Fibroblast of upper back skin (primary cell): ENCODE measurements at regions not wholly inside any gene's neighbourhood (a gene's known extent, or its start where the extent isn't known, plus 50 kb on each side); places are given as distances from the start of the nearest gene placed in this dataset.

Source experiments
- DNase-seq: peaks from one replicate; pipeline ENCODE4 v3.0.0-alpha.2; 2013

DNA sequence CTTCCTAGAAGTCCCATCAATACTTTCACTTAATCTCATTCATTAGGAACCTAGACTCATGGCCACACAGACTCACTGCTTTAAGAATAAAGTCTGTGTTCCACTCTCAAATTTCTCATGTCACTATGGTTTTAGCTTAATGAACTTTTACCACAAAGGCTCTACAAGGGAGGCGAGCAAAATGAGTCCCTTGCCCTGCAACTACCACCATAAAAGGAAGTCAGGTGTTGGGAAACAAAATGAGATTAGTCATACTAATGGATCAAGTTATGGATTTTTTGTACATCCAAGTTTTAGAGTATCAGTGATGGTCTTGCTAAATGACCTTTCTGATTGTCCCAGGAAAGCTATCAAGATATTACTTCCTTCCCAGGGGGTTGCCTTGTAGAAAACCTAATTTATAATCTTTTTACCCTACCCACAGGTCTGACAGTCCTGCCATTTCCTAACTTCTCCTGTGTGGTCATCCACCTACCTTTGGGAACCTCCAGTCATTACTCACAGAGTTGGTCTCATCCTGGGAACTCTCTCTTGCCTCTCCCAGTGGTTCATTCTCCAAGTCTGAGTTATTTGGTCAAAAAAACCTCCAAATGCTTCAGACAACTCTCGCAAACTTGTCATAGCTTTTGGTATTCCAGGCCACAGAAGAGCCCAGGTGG lies 51.8 kb upstream of the SLC16A1 start:
- DNase-seq, result no peak

DNA sequence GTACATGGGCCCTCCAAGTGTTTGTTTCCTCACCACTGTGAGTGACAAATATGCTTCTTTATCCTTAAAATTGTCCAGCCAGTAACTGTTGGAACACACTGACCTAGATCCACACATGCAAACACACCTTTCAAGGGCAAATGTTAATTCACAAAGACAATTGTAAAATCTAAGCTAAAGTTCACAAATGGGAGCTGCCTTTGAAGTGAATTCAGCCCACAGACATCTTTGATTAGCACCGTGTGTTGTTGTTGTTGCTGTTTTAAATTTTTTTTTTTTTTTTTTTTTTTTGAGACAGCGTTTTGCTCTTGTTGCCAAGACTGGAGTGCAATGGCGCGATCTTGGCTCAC lies 52.3 kb upstream of the SLC16A1 start:
- no peak for DNase-seq

DNA sequence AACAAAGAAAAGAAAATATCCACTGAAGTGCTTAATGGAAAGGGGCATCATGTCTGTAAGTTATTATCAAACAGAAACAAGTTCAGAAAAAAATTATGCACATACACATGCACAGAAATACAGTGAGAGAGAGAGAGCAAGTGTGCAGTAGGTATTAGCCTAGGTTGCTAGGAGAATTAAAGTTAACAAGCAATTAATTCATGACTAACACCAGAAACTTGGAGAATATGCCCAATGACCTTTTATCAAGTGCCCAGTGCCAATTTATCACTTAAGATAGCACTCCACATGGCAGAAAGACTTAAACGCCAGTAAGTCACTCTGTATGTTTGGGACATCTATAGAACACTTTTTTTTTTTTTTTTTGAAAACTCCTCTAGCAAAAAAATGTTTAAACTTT lies 56.2 kb upstream of the SLC16A1 start:
- no peak for DNase-seq

DNA sequence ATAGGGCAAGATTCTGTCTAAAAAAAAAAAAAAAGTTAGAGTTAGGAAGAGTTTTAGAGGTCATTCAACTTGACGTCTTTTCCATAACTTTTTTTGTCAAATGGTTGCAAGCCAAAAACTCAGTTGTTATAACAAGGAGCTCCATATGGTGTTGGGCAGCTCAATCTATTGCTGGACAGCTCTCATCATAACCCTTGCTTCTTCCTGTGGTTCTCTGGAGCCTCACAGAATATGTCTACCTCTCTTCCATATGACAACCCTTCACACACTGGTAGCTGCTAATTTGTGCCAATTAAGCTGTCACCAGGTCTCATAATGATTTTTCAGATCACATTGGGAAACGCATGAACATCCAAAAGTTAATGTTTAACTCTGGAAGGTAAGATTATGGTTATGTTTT lies 57.8 kb upstream of the SLC16A1 start:
- no peak for DNase-seq

DNA sequence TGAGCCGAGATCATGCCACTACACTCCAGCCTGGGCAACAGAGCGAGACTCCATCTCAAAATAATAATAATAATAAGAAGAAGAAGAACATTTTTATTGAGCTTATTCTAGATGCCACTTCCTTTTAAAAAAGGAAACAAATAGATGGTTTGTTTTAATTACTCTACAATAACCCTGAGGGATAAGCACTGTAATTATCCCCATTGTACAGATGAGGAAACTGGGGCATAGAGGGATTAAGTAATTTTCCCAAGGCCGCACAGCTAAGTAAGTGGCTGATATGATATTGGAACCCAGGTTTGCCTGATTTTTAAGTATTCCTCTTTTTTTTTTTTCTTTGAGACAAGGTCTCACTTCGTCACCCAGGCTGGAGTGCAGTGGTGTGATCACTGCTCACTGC lies 58.5 kb upstream of the LRIG2 start:
- DNase-seq, result no peak

DNA sequence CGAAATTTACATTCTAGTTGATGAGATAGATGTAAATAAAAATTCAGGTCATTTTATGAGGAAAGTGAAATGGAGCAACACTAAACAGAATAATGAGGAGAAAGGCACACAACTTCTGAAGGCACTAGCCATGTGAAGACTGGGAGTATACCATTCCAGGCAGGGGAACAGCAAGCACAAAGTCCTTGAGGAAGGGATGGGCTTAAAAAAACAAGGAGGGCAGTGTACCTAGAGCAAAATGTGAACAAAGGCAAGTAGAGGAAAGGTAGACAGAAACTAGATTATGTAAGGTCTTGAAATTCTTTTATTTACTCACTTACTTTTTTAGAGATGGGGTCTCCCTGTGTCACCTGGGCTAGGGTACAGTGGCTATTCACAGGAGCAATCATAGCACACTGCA lies 54.1 kb upstream of the LRIG2 start:
- DNase-seq, result no peak

DNA sequence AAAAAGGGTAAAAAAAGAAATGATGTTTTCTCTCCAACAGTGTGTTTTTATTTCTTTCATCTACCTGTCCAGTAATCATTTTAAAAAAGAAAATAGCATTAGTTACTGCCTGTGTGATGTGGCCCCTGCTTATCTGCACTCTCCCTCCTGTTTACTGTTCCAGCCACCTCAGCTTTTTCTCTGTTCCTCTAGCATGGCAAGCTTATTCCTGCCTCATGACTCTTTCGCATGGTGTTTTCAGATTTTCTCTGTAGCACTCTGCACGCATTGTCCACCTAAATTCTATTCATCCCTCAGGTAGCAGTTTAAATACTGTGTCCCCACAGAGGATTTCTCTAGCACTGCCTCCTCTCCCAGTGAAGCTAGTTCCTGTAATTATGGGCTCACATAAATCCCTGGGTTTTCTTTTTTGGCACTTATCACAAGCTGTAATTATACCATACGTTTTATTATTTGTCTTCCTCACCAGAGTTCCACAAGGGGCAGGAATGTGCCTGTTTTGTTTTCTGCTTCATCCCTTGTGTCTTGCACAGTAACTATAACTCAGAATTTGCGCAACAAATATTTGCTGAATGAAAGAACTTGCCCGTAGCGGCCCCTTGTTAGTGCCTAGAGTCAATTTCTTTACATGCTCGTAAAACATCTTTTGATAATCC lies 51.4 kb upstream of the LRIG2 start:
- peak; percentile 6 for DNase-seq
